AG04450 (cell line): ENCODE measurements at regions not wholly inside any gene's neighbourhood (a gene's known extent, or its start where the extent isn't known, plus 50 kb on each side); places are given as distances from the start of the nearest gene placed in this dataset.

Experiments used
- CTCF ChIA-PET: fragments of 300-600, 350-600 bp; formaldehyde crosslinking; extraction: SDS; loops from one replicate; lab custom pipeline; 2022; ENCODE audit warnings: antibody characterized with exemption, inconsistent platforms; lab: Charles Lee
- POLR2A ChIA-PET: fragments of 350-600 bp; formaldehyde crosslinking; extraction: SDS; loops from one replicate; lab custom pipeline; 2021; ENCODE audit warnings: antibody characterized with exemption, inconsistent platforms; lab: Yijun Ruan, JAX
- DNase-seq: peaks from one replicate; pipeline ENCODE4 v3.0.0-alpha.2; 2011; ENCODE audit warnings: low read depth, low spot score
- H3K27ac ChIP-seq: one replicate; pipeline ENCODE4 v1.5.1; 2012; ENCODE audit warnings: low read depth, low read length, control low read depth
- H3K27me3 ChIP-seq: one replicate; pipeline ENCODE4 v1.6.0; 2012; ENCODE audit warnings: low read length; ENCODE audit not compliant: control insufficient read depth, insufficient read depth
- H3K4me3 ChIP-seq: 2 replicates; pipeline ENCODE4 v1.5.1; 2011; ENCODE audit warnings: mild to moderate bottlenecking, low read depth, low read length, control low read depth
- H3K9me3 ChIP-seq: 2 replicates; pipeline ENCODE4 v1.5.1; 2012; ENCODE audit warnings: low read length; ENCODE audit not compliant: control insufficient read depth, insufficient read depth
- TF ChIP-seq, protein P1 (sequence below): IDR thresholded peaks from 2 replicates; pipeline ENCODE4 v1.5.1; 2011; ENCODE audit warnings: low read depth, low read length, control low read depth, inconsistent platforms

GRCh38 chr2:7811073-7811472 is 870.8 kb upstream of the ID2 start:
- TF ChIP-seq, protein P1, sequence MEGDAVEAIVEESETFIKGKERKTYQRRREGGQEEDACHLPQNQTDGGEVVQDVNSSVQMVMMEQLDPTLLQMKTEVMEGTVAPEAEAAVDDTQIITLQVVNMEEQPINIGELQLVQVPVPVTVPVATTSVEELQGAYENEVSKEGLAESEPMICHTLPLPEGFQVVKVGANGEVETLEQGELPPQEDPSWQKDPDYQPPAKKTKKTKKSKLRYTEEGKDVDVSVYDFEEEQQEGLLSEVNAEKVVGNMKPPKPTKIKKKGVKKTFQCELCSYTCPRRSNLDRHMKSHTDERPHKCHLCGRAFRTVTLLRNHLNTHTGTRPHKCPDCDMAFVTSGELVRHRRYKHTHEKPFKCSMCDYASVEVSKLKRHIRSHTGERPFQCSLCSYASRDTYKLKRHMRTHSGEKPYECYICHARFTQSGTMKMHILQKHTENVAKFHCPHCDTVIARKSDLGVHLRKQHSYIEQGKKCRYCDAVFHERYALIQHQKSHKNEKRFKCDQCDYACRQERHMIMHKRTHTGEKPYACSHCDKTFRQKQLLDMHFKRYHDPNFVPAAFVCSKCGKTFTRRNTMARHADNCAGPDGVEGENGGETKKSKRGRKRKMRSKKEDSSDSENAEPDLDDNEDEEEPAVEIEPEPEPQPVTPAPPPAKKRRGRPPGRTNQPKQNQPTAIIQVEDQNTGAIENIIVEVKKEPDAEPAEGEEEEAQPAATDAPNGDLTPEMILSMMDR, result no peak
- DNase-seq, result no peak
- Histone ChIP-seq H3K9me3 (no peaks in the 10 kb centered on the region), H3K4me3 (no peak overlapping the region), H3K27me3 (no peaks in the 10 kb centered on the region), H3K27ac (no peak overlapping the region)
- ChIA-PET CTCF (no interaction called here), POLR2A (no interaction called here)

DNA sequence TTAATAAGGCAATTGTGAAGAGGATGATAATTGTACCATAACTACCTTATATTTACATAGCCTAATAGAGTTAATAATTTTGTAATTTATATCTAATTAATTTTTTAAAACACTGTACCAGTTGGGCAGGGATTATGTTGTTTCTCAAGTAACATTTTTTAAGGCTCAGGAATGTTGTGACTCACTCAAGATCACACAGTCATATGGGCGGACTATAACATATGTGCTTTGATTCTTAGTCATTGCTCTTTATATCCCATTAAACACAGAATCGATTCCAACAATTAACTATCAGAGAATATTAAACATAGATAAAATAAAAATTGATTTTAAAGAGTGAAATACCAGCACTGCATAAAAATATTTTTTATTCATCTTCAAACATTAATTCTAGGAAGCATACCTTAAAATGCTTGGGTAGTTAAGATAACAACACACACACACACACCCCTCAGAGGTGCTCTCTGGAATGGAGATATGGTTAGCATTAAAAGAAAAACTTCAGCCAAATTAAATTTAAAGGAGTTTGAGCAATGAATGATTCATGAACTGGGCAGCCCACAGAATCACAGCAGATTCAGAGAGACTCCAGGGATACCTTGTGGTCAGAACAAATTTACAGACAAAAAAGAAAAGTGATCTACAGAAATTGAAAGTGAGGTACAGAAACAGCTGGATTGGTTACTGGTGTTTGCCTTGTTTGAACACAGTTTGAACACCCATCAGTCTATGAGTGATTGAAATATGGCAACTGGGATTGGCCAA is 869.4 kb upstream of the ID2 start:
- H3K27ac ChIP-seq, result no peak overlapping the region
- TF ChIP-seq, protein P1, result no peak
- ChIA-PET CTCF (no interaction called here), POLR2A (no interaction called here)
- DNase-seq, result no peak
- no peak overlapping the region for H3K4me3 ChIP-seq
- no peaks in the 10 kb centered on the region for H3K9me3 ChIP-seq
- no peaks in the 10 kb centered on the region for H3K27me3 ChIP-seq

DNA sequence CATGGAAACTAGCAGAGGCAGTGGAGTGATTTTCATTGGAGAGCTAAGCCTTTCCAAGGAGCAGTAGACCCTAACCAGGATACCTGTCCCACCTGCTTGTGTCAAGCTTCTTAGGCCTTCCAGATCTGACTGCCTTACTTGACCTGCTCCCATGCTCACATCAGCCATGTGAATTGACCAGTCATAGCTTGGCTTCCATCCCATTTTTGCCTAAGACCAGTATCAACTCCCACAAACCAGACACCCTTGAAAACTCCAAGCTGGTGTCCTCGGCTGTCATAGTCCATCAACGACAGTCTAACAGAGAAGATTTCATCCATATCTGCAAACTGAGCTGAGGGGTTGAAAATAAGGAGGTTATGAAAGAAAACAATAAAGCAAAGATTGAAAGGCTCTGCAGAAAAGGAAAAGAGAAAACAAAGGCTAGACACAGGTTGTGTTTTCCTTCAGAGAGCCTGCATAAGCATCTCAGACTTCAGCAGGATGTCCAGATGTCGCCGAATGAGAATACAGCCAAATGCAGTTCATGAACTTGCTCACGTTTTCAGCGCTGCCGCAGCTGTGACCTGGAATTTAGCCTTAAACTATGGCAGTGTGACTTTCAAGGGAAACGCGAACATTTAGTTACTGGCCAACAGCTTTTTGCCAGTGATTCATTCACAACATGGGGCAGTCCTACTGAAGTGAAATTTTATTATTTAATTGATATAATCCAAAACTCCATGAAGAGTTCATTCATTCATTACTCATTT is 868.1 kb upstream of the ID2 start:
- Histone ChIP-seq H3K4me3 (no peak overlapping the region), H3K9me3 (no peaks in the 10 kb centered on the region), H3K27me3 (no peaks in the 10 kb centered on the region), H3K27ac (no peak overlapping the region)
- TF ChIP-seq, protein P1, result no peak
- DNase-seq, result no peak
- POLR2A ChIA-PET, result no interaction called here
- CTCF ChIA-PET, result no interaction called here

GRCh38 chr2:7815726-7816125 is 866.1 kb upstream of the ID2 start:
- ChIA-PET POLR2A (no interaction called here), CTCF (no interaction called here)
- Histone ChIP-seq H3K27me3 (no peaks in the 10 kb centered on the region), H3K4me3 (no peak overlapping the region), H3K9me3 (no peaks in the 10 kb centered on the region), H3K27ac (no peak overlapping the region)
- TF ChIP-seq, protein P1, result no peak
- no peak for DNase-seq

GRCh38 chr2:7816233-7816632 is 865.6 kb upstream of the ID2 start:
- POLR2A ChIA-PET, result no interaction called here
- DNase-seq, result no peak
- TF ChIP-seq, protein P1, result no peak
- Histone ChIP-seq H3K9me3 (no peaks in the 10 kb centered on the region), H3K27me3 (no peaks in the 10 kb centered on the region), H3K4me3 (no peak overlapping the region), H3K27ac (no peak overlapping the region)
- CTCF ChIA-PET, result no interaction called here
